GM23248 (cell line): ENCODE measurements at regions not wholly inside any gene's neighbourhood (a gene's known extent, or its start where the extent isn't known, plus 50 kb on each side); places are given as distances from the start of the nearest gene placed in this dataset.

ENCODE experiments used
- DNase-seq: peaks from one replicate; pipeline ENCODE4 v3.0.0-alpha.2; 2015
- H2AFZ ChIP-seq: fragments of 200-600 bp; sonication (generic); 2 replicates; pipeline ENCODE4 v1.6.1; 2016; ENCODE audit warnings: antibody characterized with exemption
- H3F3A ChIP-seq: fragments of 200-600 bp; sonication (generic); 2 replicates; pipeline ENCODE4 v1.6.1; 2016; ENCODE audit warnings: mild to moderate bottlenecking, antibody characterized with exemption, mixed run types; ENCODE audit not compliant: insufficient read depth
- H3K27ac ChIP-seq: fragments of 200-600 bp; sonication (generic); 2 replicates; pipeline ENCODE4 v1.5.1; 2016; ENCODE audit warnings: mild to moderate bottlenecking
- H3K27me3 ChIP-seq: fragments of 200-600 bp; sonication (generic); replicated peaks from 2 replicates; pipeline ENCODE4 v1.6.1; 2016; ENCODE audit warnings: mild to moderate bottlenecking; ENCODE audit not compliant: insufficient read depth
- H3K36me3 ChIP-seq: fragments of 200-600 bp; sonication (generic); 2 replicates; pipeline ENCODE4 v1.6.1; 2016; ENCODE audit warnings: low read depth, mild to moderate bottlenecking
- H3K4me1 ChIP-seq: fragments of 200-600 bp; sonication (generic); 2 replicates; pipeline ENCODE4 v1.6.1; 2016; ENCODE audit warnings: mild to moderate bottlenecking; ENCODE audit not compliant: insufficient read depth
- H3K4me2 ChIP-seq: fragments of 200-600 bp; sonication (generic); one replicate; pipeline ENCODE4 v1.6.1; 2016; ENCODE audit warnings: mild to moderate bottlenecking; ENCODE audit not compliant: unreplicated experiment
- H3K4me3 ChIP-seq: fragments of 200-600 bp; sonication (generic); 2 replicates; pipeline ENCODE4 v1.5.1; 2016; ENCODE audit warnings: mild to moderate bottlenecking
- H3K79me2 ChIP-seq: fragments of 200-600 bp; sonication (generic); 2 replicates; pipeline ENCODE4 v1.6.1; 2016; ENCODE audit warnings: mild to moderate bottlenecking; ENCODE audit not compliant: insufficient read depth
- H3K9ac ChIP-seq: fragments of 200-600 bp; sonication (generic); 2 replicates; pipeline ENCODE4 v1.6.1; 2016; ENCODE audit warnings: mild to moderate bottlenecking
- H3K9me2 ChIP-seq: fragments of 200-600 bp; sonication (generic); 2 replicates; pipeline ENCODE4 v1.6.1; 2016; ENCODE audit warnings: mixed run types, mild to moderate bottlenecking, moderate library complexity; ENCODE audit not compliant: insufficient read depth
- H3K9me3 ChIP-seq: fragments of 200-600 bp; sonication (generic); one replicate; pipeline ENCODE4 v1.6.1; 2017; ENCODE audit warnings: low read depth
- H4K20me1 ChIP-seq: fragments of 200-600 bp; sonication (generic); 2 replicates; pipeline ENCODE4 v1.6.0; 2016; ENCODE audit not compliant: insufficient read depth
- EZH2 ChIP-seq: fragments of 200-600 bp; sonication (generic); IDR thresholded peaks from 2 replicates; pipeline ENCODE4 v1.6.1; 2018; ENCODE audit warnings: antibody characterized with exemption, mild to moderate bottlenecking; ENCODE audit not compliant: insufficient read depth, poor library complexity, severe bottlenecking
- EZH2phosphoT487 ChIP-seq: fragments of 200-600 bp; sonication (generic); IDR thresholded peaks from 2 replicates; pipeline ENCODE4 v1.6.1; 2018; ENCODE audit warnings: antibody characterized with exemption, moderate library complexity, mild to moderate bottlenecking, low read depth; ENCODE audit not compliant: insufficient read depth
- WGBS, 2 experiments: methylation state at CpG; one replicate each; pipeline ENCODE4 v1.1.6; 2015 to 2017; ENCODE audit warnings: low lambda C conversion rate in 2 of 2, low coverage in 1 of 2; ENCODE audit errors: missing lambda C conversion rate in 2 of 2; 5-methylcytosine and 5-hydroxymethylcytosine counted together
- in situ Hi-C: fragments of 300-500 bp; cut with MboI; formaldehyde crosslinking; loops from 2 replicates; pipeline ENCODE4 v1.15.0; 2020

- Histone ChIP-seq H3K4me1 (peaks cover 36% of the 10 kb centered on the region), H4K20me1 (no peaks in the 10 kb centered on the region), H3K79me2 (no peaks in the 10 kb centered on the region), H3K9me2 (no peaks in the 10 kb centered on the region), H3K27ac (no peak overlapping the region), H3K27me3 (no peaks in the 10 kb centered on the region), H3F3A (peaks cover 28% of the 10 kb centered on the region), H2AFZ (peak overlapping the region; percentile 53), H3K4me3 (peak overlapping the region; percentile 49; the same call in 1 of the 2 replicates), H3K36me3 (no peaks in the 10 kb centered on the region), H3K9ac (peak overlapping the region; percentile 51; the same call in 1 of the 2 replicates), H3K4me2 (peak overlapping the region; percentile 70), H3K9me3 (no peaks in the 10 kb centered on the region)
- in situ Hi-C loops = no loop called here
- 56 to 60% methylated on average over 13 of the region's 13 CpGs for WGBS, 2 experiments
- TF ChIP-seq EZH2 (no peak), EZH2phosphoT487 (no peak)
- no peak for DNase-seq
Measured at GRCh38 chr15:58329781-58330671, 101.8 kb upstream of the LIPC start.

DNA sequence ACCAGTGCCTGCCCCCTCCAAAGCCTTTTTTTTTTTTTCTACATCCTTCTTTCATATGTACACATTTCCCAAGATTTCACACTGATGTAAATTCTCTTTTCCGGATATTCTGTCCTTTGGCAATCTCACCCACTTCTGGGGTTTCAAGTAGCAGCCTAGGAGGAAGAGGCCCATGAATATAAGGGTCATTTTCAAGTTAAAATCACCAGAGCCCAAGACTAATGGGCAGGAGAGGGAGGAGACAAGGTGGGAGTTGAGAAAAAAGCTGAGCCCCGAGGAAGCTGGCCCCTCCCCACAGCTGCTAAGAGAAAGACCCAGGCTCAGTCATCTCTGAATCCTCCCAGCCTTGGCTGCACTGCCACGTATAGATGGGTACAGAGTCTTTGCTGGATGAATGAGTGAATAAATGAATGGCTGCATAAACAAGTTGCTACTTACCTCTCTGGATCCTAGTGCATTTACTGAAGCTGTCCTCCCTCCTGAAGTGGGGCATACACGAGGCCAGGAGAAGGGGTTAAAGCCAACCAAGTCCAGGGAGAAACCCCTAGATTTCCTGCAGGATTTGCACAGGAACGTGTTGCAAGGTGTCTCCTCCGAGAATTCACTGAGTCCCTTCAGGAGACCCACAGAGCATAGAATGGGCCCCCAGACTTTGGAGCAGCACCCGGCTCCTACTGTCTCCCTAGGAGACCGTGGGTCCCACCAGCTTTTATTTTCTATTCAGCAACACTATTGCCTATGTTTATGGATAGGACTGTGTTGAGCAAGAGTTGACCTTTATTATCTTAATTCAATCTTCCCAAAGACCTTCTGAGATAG lies 100.8 kb upstream of the LIPC start:
- no peaks in the 10 kb centered on the region for H3K79me2 ChIP-seq
- H3K4me3 ChIP-seq = peak overlapping the region; percentile 49
- in situ Hi-C loops = no loop called here
- no peaks in the 10 kb centered on the region for H3K9me3 ChIP-seq
- H3K4me1 ChIP-seq = peaks cover 36% of the 10 kb centered on the region
- H3K27me3 ChIP-seq = no peaks in the 10 kb centered on the region
- peak overlapping the region; percentile 53; the same call in 1 of the 2 replicates for H2AFZ ChIP-seq
- no peaks in the 10 kb centered on the region for H3K9me2 ChIP-seq
- peak overlapping the region; percentile 95 for H3K27ac ChIP-seq
- TF ChIP-seq EZH2phosphoT487 (no peak), EZH2 (no peak)
- 34 to 38% methylated on average over 8 of the region's 8 CpGs for WGBS, 2 experiments
- peak; percentile 34 for DNase-seq
- H3K9ac ChIP-seq = peak overlapping the region; percentile 51
- H3K4me2 ChIP-seq = peak overlapping the region; percentile 70
- H3K36me3 ChIP-seq = no peaks in the 10 kb centered on the region
- no peaks in the 10 kb centered on the region for H4K20me1 ChIP-seq
- H3F3A ChIP-seq = peaks cover 28% of the 10 kb centered on the region

- DNase-seq = peak; percentile 83
- H3K9me3 ChIP-seq = no peaks in the 10 kb centered on the region
- no peaks in the 10 kb centered on the region for H3K27me3 ChIP-seq
- H3K9me2 ChIP-seq = no peaks in the 10 kb centered on the region
- WGBS, 2 experiments = 1 to 11% methylated on average over 2 of the region's 2 CpGs
- peak overlapping the region; percentile 95 for H3K27ac ChIP-seq
- TF ChIP-seq EZH2 (no peak), EZH2phosphoT487 (no peak)
- no peaks in the 10 kb centered on the region for H4K20me1 ChIP-seq
- H3K4me1 ChIP-seq = peaks cover 36% of the 10 kb centered on the region
- peak overlapping the region; percentile 70 for H3K4me2 ChIP-seq
- peak overlapping the region; percentile 53; the same call in 1 of the 2 replicates for H2AFZ ChIP-seq
- no peaks in the 10 kb centered on the region for H3K36me3 ChIP-seq
- in situ Hi-C loops = no loop called here
- peaks cover 28% of the 10 kb centered on the region for H3F3A ChIP-seq
- H3K79me2 ChIP-seq = no peaks in the 10 kb centered on the region
- peak overlapping the region; percentile 51 for H3K9ac ChIP-seq
- H3K4me3 ChIP-seq = peak overlapping the region; percentile 49
Measured at GRCh38 chr15:58331560-58331912, 100.3 kb upstream of the LIPC start.

DNA sequence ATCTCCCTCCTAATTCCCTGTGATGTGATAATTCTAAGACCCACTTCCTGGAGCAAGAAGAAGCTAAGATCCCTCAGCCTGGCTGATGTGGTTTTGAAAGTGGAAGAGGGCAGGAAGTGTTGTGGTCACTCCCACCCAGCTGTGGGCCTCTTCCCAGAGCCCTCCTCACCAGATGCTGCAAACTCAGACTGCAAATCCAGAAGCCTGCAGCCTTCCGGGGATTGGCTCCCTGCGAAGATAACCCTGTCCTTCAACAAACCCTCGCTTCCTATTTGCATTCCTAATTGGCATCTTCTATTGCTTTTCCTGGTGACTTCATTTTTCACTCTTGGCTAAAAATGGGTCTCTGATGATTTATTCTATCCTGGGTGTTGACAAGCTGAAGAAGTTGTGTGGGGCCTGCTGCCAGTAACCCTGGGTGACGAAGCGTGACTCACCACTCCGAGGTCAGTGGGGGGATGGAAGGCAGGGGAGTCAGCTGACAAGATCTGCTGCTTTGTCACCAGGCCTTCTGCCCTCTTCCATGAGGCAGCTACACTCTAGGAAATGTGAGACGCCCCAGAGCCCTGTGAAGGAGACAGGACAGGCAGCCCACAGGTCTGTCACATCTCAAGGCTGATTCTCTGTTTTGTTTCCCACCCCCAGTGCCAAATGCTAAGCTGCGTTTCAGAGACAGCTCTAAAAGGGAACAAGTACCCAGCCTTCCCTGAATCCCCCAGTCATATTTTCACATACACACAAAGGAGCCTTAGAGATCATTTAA lies 99.7 kb upstream of the LIPC start:
- H3K4me3 ChIP-seq = peak overlapping the region; percentile 49
- in situ Hi-C loops = no loop called here
- 1 to 3% methylated on average over 8 of the region's 8 CpGs for WGBS, 2 experiments

More for the DNA sequence above, 99.7 kb upstream of the LIPC start:
- Histone ChIP-seq H3K36me3 (no peaks in the 10 kb centered on the region), H2AFZ (peak overlapping the region; percentile 59), H3K4me1 (peaks cover 36% of the 10 kb centered on the region), H3K4me2 (peak overlapping the region; percentile 87), H3F3A (peaks cover 28% of the 10 kb centered on the region), H3K27ac (peak overlapping the region; percentile 95), H3K9ac (peak overlapping the region; percentile 73), H3K9me3 (no peaks in the 10 kb centered on the region), H3K9me2 (no peaks in the 10 kb centered on the region), H3K27me3 (no peaks in the 10 kb centered on the region), H4K20me1 (no peaks in the 10 kb centered on the region), H3K79me2 (no peaks in the 10 kb centered on the region)
- TF ChIP-seq EZH2phosphoT487 = peak; percentile 91; the same call in 1 of the 2 replicates
- no peak for TF ChIP-seq EZH2
- DNase-seq = peak; percentile 98
